ENCODE measurements at regions not wholly inside any gene's neighbourhood (a gene's known extent, or its start where the extent isn't known, plus 50 kb on each side); places are given as distances from the start of the nearest gene placed in this dataset.

- H3K4me3 ChIP-seq (ENCODE audit: extremely low read depth, insufficient read depth, low read length, poor library complexity, severe bottlenecking), result no peak overlapping the region
- WGBS, 2 experiments (ENCODE audit: insufficient coverage in 2 of 2), result 79 to 84% methylated on average over 8 to 11 of the region's 13 CpGs
- H3K27ac ChIP-seq (ENCODE audit: low read depth, low read length, severe bottlenecking), result no peak overlapping the region
- H3K4me1 ChIP-seq (ENCODE audit: control insufficient read depth, insufficient read depth, low read length, poor library complexity, severe bottlenecking), result no peaks in the 10 kb centered on the region
- H3K9me3 ChIP-seq (ENCODE audit: control insufficient read depth, low read length), result peaks cover 68% of the 10 kb centered on the region
- H3K36me3 ChIP-seq (ENCODE audit: control insufficient read depth, insufficient read depth, low read length), result no peaks in the 10 kb centered on the region
These were observed 126.3 kb upstream of the PEG3 start for GRCh38 chr19:56966697-56967299.

- H3K4me3 ChIP-seq (ENCODE audit: extremely low read depth, insufficient read depth, low read length, poor library complexity, severe bottlenecking), result no peak overlapping the region
- peaks cover 61% of the 10 kb centered on the region for H3K9me3 ChIP-seq (ENCODE audit: control insufficient read depth, low read length)
- no peaks in the 10 kb centered on the region for H3K36me3 ChIP-seq (ENCODE audit: control insufficient read depth, insufficient read depth, low read length)
- 33% methylated on average over 1 of the region's 2 CpGs; no CpG with 5 or more reads in 1 of the 2 experiments for WGBS, 2 experiments (ENCODE audit: insufficient coverage in 2 of 2)
- no peaks in the 10 kb centered on the region for H3K4me1 ChIP-seq (ENCODE audit: control insufficient read depth, insufficient read depth, low read length, poor library complexity, severe bottlenecking)
- H3K27ac ChIP-seq (ENCODE audit: low read depth, low read length, severe bottlenecking), result no peak overlapping the region
These were observed 128.6 kb upstream of the PEG3 start for GRCh38 chr19:56969156-56969555.

GRCh38 chr19:56969759-56970178 lies 129.2 kb upstream of the PEG3 start:
- Histone ChIP-seq H3K27ac (ENCODE audit: low read depth, low read length, severe bottlenecking) (no peak overlapping the region), H3K4me1 (ENCODE audit: control insufficient read depth, insufficient read depth, low read length, poor library complexity, severe bottlenecking) (no peaks in the 10 kb centered on the region), H3K4me3 (ENCODE audit: extremely low read depth, insufficient read depth, low read length, poor library complexity, severe bottlenecking) (no peak overlapping the region), H3K9me3 (ENCODE audit: control insufficient read depth, low read length) (peaks cover 63% of the 10 kb centered on the region), H3K36me3 (ENCODE audit: control insufficient read depth, insufficient read depth, low read length) (no peaks in the 10 kb centered on the region)
- 42 to 45% methylated on average over 2 to 6 of the region's 6 CpGs for WGBS, 2 experiments (ENCODE audit: insufficient coverage in 2 of 2)

- Histone ChIP-seq H3K36me3 (ENCODE audit: control insufficient read depth, insufficient read depth, low read length) (no peaks in the 10 kb centered on the region), H3K4me1 (ENCODE audit: control insufficient read depth, insufficient read depth, low read length, poor library complexity, severe bottlenecking) (no peaks in the 10 kb centered on the region), H3K4me3 (ENCODE audit: extremely low read depth, insufficient read depth, low read length, poor library complexity, severe bottlenecking) (no peak overlapping the region), H3K9me3 (ENCODE audit: control insufficient read depth, low read length) (peaks cover 63% of the 10 kb centered on the region), H3K27ac (ENCODE audit: low read depth, low read length, severe bottlenecking) (no peak overlapping the region)
- WGBS, 2 experiments (ENCODE audit: insufficient coverage in 2 of 2), result 74 to 83% methylated on average over 13 to 14 of the region's 14 CpGs
These were observed 130.7 kb upstream of the PEG3 start for GRCh38 chr19:56971230-56971629.

GRCh38 chr19:56972291-56972841 lies 131.8 kb upstream of the PEG3 start:
- 74 to 77% methylated on average over 9 to 13 of the region's 16 CpGs for WGBS, 2 experiments (ENCODE audit: insufficient coverage in 2 of 2)
- no peaks in the 10 kb centered on the region for H3K4me1 ChIP-seq (ENCODE audit: control insufficient read depth, insufficient read depth, low read length, poor library complexity, severe bottlenecking)
- H3K36me3 ChIP-seq (ENCODE audit: control insufficient read depth, insufficient read depth, low read length), result no peaks in the 10 kb centered on the region
- no peak overlapping the region for H3K4me3 ChIP-seq (ENCODE audit: extremely low read depth, insufficient read depth, low read length, poor library complexity, severe bottlenecking)
- H3K27ac ChIP-seq (ENCODE audit: low read depth, low read length, severe bottlenecking), result no peak overlapping the region
- peaks cover 67% of the 10 kb centered on the region for H3K9me3 ChIP-seq (ENCODE audit: control insufficient read depth, low read length)

- WGBS, 2 experiments (ENCODE audit: insufficient coverage in 2 of 2), result 60 to 64% methylated on average over 9 to 12 of the region's 12 CpGs
- Histone ChIP-seq H3K27ac (ENCODE audit: low read depth, low read length, severe bottlenecking) (no peak overlapping the region), H3K4me1 (ENCODE audit: control insufficient read depth, insufficient read depth, low read length, poor library complexity, severe bottlenecking) (no peaks in the 10 kb centered on the region), H3K9me3 (ENCODE audit: control insufficient read depth, low read length) (peaks cover 74% of the 10 kb centered on the region), H3K36me3 (ENCODE audit: control insufficient read depth, insufficient read depth, low read length) (no peaks in the 10 kb centered on the region), H3K4me3 (ENCODE audit: extremely low read depth, insufficient read depth, low read length, poor library complexity, severe bottlenecking) (no peak overlapping the region)
These were observed 133.4 kb upstream of the PEG3 start for GRCh38 chr19:56973713-56974555.

GRCh38 chr19:56974556-56975207 lies 134.2 kb upstream of the PEG3 start:
- peaks cover 76% of the 10 kb centered on the region for H3K9me3 ChIP-seq (ENCODE audit: control insufficient read depth, low read length)

GRCh38 chr19:56976300-56976699 lies 135.8 kb upstream of the PEG3 start:
- H3K4me1 ChIP-seq (ENCODE audit: control insufficient read depth, insufficient read depth, low read length, poor library complexity, severe bottlenecking), result no peaks in the 10 kb centered on the region
- no peak overlapping the region for H3K27ac ChIP-seq (ENCODE audit: low read depth, low read length, severe bottlenecking)
- no peak overlapping the region for H3K4me3 ChIP-seq (ENCODE audit: extremely low read depth, insufficient read depth, low read length, poor library complexity, severe bottlenecking)
- H3K9me3 ChIP-seq (ENCODE audit: control insufficient read depth, low read length), result peaks cover 73% of the 10 kb centered on the region
- H3K36me3 ChIP-seq (ENCODE audit: control insufficient read depth, insufficient read depth, low read length), result no peaks in the 10 kb centered on the region
- WGBS, 2 experiments (ENCODE audit: insufficient coverage in 2 of 2), result 50 to 70% methylated on average over 2 of the region's 4 CpGs

More at GRCh38 chr19:56974556-56975207, 134.2 kb upstream of the PEG3 start:
- no peak overlapping the region for H3K4me3 ChIP-seq (ENCODE audit: extremely low read depth, insufficient read depth, low read length, poor library complexity, severe bottlenecking)
- no peaks in the 10 kb centered on the region for H3K4me1 ChIP-seq (ENCODE audit: control insufficient read depth, insufficient read depth, low read length, poor library complexity, severe bottlenecking)
- no peak overlapping the region for H3K27ac ChIP-seq (ENCODE audit: low read depth, low read length, severe bottlenecking)
- no peaks in the 10 kb centered on the region for H3K36me3 ChIP-seq (ENCODE audit: control insufficient read depth, insufficient read depth, low read length)
- WGBS, 2 experiments (ENCODE audit: insufficient coverage in 2 of 2), result 53 to 56% methylated on average over 7 to 8 of the region's 8 CpGs

GRCh38 chr19:56976995-56977906 lies 136.7 kb upstream of the PEG3 start:
- no peaks in the 10 kb centered on the region for H3K36me3 ChIP-seq (ENCODE audit: control insufficient read depth, insufficient read depth, low read length)
- no peaks in the 10 kb centered on the region for H3K4me1 ChIP-seq (ENCODE audit: control insufficient read depth, insufficient read depth, low read length, poor library complexity, severe bottlenecking)
- 59 to 67% methylated on average over 12 to 13 of the region's 14 CpGs for WGBS, 2 experiments (ENCODE audit: insufficient coverage in 2 of 2)
- H3K9me3 ChIP-seq (ENCODE audit: control insufficient read depth, low read length), result peaks cover 68% of the 10 kb centered on the region
- no peak overlapping the region for H3K27ac ChIP-seq (ENCODE audit: low read depth, low read length, severe bottlenecking)
- H3K4me3 ChIP-seq (ENCODE audit: extremely low read depth, insufficient read depth, low read length, poor library complexity, severe bottlenecking), result no peak overlapping the region
